NCI-H510A (cell line): ENCODE measurements at regions not wholly inside any gene's neighbourhood (a gene's known extent, or its start where the extent isn't known, plus 50 kb on each side); places are given as distances from the start of the nearest gene placed in this dataset.
"Not testable (repeated sequence)": the region's sequence is repeated elsewhere in the genome, so short reads cannot be mapped to it uniquely, and the experiment has no call there.

Source experiments
- DNase-seq: peaks from one replicate; lab custom pipeline; 2025; lab: John Stamatoyannopoulos, UW

DNA sequence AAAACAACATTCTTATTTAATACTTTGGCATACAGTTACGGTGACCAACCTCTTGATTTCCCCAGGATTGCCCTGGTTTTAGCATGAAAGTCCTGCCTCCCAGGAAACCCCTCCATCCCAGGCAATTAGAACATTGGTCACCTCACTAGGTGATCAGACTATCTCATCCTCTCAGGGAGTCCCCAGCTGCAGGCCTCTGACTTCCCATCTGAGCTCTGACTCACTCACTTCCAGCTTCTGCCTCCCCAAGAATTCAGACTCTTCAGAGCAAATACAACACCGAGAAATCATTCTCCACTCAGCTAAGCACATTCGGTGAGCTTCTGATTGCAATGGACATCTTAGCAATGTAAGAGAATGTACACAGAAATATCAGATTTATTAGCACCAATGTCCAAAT lies 92.4 kb upstream of the HES1 start:
- DNase-seq: no peak

DNA sequence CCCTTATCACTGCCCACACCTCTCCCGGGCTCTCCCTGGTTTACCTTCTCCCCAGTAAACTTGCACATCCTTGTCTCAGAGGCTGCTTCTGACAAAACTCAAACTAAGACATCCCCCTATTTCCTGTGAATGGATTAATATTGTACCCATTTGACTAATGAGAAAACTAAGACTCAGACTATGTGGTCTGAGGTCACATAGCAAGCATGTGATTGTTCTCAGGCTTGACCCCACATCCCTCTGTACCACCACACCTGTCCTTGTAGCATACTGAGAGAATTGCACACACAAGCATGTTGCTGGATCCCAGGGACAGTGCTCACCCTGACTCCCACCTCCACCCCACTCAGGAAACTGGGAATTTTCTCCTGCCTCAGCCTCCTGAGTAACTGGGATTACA lies 90.7 kb upstream of the HES1 start:
- DNase-seq: no peak

- DNase-seq: no peak
Measured at GRCh38 chr3:194045919-194046318, 90.0 kb upstream of the HES1 start.

- DNase-seq: no peak
Measured at GRCh38 chr3:194046531-194046930, 89.4 kb upstream of the HES1 start.

DNA sequence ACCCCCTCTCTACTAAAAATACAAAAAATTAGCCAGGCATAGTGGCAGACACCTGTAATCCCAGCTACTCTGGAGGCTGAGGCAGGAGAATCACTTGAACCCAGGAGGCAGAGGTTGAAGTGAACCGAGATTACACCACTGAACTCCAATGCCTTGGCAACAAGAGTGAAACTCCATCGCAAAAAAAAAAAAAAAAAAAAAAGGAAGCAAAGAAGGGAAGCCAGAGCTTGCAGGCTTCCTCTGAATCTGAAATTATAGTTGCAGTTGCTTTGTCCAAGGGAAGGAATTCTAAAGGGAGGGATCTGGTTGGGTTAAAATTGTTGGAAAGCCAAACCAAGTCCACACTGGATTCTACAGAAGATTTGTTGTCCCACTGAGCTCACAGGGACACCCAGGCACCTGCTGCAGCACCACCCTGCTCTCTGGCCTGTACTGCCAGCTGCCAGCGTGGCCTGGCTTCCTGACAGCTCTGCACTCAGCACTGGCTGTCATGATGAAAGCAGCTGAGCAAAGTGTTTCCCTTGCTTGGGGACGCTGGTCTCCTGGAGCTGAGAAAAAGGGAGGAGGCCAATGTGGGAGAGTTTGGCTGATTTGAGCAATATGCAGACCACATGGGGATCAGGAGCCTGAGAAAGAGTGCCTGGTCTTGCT lies 88.8 kb upstream of the HES1 start:
- no peak for DNase-seq

- no peak for DNase-seq
Measured at GRCh38 chr3:194049394-194049793, 86.6 kb upstream of the HES1 start.

- no peak for DNase-seq
Measured at GRCh38 chr3:194050782-194051320, 85.1 kb upstream of the HES1 start.

DNA sequence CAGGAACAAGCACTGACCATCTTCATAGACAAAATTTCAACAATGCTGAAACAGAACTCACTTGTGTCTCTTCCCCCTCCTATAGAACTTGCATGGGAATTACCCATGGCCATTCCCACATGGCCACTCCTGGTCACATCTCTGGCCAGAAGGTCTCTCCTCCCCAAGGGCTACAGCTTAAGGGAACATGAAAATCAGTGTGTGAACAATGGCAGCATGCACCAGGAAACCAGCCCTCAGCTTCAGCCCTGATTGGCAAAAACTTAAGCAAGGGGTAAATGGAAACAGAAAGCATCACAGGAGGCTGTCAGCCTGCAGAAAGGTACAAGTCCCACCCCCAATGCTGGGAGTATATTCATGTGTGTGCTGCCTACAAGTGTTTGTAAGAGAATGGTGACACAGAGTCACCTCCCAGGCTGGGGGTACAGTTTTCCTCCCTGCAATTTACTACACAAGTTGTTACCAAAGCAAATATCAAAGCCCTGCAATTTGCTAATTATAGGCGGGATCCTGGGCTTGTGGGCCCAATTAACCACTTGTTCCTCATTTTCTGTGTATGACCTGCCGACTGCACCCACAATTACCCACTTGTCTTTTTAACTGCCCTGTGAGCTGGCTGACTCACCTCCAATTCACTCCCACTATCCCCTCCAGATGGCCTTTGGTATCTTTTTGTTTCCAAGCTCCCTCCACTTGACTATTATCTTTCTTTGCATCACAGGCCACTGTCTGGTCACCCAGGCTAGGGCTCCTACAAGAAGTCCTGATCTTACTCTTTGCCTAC lies 84.4 kb upstream of the HES1 start:
- no peak for DNase-seq

DNA sequence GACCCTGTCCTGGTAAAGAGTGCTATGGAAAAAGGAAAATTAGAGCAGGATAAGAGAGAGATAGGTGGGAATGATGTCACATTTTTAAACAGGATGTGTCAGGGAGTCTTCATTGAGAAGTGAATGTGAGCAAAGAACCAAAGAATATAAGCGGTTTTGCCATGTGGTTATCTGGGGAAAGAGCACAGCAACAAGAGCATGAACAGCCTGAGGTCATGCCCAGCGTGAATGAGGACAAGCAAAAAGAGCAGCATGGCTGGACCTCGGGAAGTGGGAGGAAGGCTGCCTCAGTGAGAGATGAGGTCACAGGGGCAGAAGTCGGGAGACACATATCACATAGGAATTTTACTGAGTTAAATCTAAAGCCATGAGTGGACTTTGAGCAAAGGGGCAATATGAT lies 82.8 kb upstream of the HES1 start:
- no peak for DNase-seq

- DNase-seq: no peak
Measured at GRCh38 chr3:194054016-194054415, 81.9 kb upstream of the HES1 start.

GRCh38 chr3:194054540-194054939 lies 81.4 kb upstream of the HES1 start:
- DNase-seq: no peak

DNA sequence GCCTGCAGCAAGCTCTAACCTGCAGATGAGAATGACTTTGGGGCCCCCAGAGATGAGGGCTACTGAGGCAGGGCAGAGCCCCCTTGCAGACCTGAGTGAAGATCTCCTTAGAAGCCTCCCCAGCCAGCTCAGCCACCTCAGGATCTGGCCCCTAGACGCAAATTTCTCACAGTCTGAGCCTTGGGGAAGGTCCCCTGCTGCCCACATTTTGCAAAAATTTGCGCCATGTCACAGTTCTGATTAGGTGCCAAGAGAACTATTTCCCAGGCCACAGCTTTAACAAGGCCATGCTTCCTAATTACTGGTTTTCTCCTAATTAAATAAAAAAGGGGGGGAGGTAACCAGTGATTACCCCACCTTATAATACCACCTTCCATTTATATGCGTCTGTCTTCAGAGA lies 81.0 kb upstream of the HES1 start:
- DNase-seq: no peak

GRCh38 chr3:194056323-194056722 lies 79.6 kb upstream of the HES1 start:
- not testable (repeated sequence) for DNase-seq

DNA sequence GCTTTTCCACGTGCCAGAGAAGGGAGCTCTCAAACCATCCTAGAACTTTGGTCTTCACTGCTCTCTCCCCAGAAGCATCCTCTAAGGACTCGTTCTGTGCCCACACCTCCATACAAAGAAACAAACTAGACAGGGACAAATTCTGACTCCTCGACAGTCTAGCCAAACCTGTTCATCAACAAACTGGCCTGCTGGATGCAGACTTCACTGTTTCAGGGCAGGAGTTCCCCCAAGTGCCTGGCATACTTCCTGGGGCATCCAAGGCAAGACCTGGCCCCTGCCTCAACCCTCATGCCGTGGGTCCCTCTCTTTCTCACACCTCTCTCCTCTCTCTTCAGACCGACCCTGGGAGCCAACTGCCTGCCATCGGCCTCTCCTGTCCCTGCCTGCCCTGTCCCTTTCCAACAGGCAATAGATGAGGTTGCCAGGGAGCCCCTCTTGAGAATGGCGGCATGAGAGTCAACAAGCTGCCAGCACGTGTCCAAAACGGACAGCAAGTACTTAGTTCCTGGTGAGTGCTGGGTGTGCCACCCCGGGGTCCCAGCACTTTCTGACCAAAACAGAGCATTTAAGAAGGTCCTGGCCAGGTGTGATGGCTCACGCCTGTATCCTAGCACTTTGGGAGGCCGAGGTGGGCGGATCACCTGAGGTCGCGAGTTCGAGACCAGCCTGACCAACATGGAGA lies 79.1 kb upstream of the HES1 start:
- no peak for DNase-seq

DNA sequence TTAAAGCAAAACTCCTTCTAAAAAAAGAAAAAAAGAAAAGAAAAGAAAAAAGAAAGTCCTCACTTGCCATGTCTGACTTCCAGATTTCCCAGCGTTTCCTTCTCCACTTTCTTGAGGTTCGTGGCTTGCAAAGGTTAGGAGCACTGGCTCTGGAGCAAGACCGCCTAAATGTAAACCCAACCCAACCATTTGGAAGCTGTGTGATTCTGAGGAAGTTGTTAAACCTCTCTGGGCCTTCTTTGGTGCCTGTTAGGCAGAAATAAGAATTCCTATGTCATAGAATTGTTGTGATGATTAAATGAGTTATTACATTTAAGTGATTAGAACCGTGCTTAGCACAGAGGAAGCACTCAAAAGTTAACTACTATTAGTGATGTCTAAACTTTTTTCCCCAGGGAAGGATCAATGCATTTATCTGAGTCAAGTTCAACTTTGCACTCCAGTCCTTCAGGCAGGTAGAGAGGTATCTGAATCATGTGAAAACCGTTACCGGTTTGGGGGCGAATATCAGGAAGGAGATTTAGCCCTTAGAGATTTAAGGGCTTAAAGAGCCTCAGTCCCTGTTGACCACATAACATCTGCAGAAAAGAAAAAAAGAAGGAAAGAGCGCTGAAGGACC lies 78.3 kb upstream of the HES1 start:
- no peak for DNase-seq

- peak; percentile 61 for DNase-seq
Measured at GRCh38 chr3:194058189-194058571, 77.8 kb upstream of the HES1 start.

GRCh38 chr3:194058753-194059152 lies 77.2 kb upstream of the HES1 start:
- no peak for DNase-seq

DNA sequence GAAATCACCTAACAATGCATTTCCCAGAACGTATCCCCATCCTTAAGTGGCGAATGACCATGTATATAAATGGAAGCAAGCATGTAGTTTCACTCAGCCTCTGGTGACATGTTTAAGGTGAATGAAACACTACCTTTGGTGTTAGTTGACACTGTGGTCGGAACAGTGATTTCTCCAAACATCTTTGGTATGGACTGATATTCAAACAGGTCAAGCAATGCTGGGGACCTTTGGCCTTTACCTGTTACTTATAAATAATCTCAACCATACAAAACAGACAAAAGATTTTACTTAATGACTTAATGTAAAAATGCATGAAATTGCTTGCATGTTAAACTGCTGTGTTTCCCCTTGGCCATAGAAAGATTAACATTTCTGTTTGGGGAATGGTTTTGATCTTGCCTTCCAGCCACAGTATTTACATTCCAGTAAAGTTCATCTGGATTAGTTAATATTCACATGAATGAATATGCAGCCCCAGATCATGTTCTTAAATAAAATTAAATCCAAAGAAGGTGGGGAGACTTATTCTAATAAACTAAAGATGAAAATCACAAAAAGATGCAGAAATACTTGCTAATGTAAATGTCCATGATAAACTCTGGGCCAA lies 74.4 kb upstream of the HES1 start:
- no peak for DNase-seq

DNA sequence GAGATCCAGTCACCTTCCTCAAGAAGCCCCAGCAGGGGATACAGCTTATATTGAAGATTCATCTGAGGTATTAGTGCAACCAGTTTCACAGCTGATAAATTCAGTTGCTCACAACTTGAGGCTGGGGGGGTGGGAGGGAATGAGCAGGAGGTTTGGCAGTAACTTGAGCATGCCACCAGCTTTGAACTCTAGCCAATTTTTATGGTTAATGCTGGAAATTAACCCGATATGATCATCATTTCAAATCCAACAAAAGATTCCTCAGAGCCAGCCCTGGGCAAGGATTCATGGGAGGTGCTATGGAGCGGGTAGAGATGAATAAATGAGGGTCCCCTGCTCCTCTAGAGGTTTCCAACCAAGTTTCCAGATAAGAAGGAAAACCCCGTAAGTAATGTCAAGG lies 73.1 kb upstream of the HES1 start:
- no peak for DNase-seq

- DNase-seq: no peak
Measured at GRCh38 chr3:194064380-194065332, 71.3 kb upstream of the HES1 start.

- DNase-seq: not testable (repeated sequence)
Measured at GRCh38 chr3:194067327-194067726, 68.6 kb upstream of the HES1 start.
